Transverse colon (tissue), 4 donors: ENCODE measurements at regions not wholly inside any gene's neighbourhood (a gene's known extent, or its start where the extent isn't known, plus 50 kb on each side); places are given as distances from the start of the nearest gene placed in this dataset.

Experiments
- EP300 ChIP-seq: sonication (generic); formaldehyde crosslinking; IDR thresholded peaks from one replicate; pipeline ENCODE4 v1.6.1; 2017; ENCODE audit warnings: antibody characterized with exemption, low read depth
- POLR2A ChIP-seq: fragments of 450-650 bp; IDR thresholded peaks from one replicate; pipeline ENCODE4 v1.6.1; 2016; ENCODE audit warnings: antibody characterized with exemption, mild to moderate bottlenecking, moderate library complexity
- POLR2AphosphoS5 ChIP-seq, 3 donors: sonication (generic); formaldehyde crosslinking; IDR thresholded peaks; one replicate each; pipeline ENCODE4 v1.6.1; 2016; ENCODE audit warnings: antibody characterized with exemption in 3 of 3
- TF ChIP-seq, protein P1 (sequence below), 5 experiments: fragments of 200-600 bp in 3 of 5; fragments of 450-650 bp in 2 of 5; sonication (generic) in 3 of 5; IDR thresholded peaks; 1 replicate in 2 of 5; 2 replicates in 3 of 5; pipeline ENCODE4 v1.5.1; 2016 to 2017; ENCODE audit warnings: antibody characterized with exemption in 5 of 5, inconsistent platforms in 3 of 5, mild to moderate bottlenecking in 2 of 5, moderate library complexity in 1 of 5

DNA sequence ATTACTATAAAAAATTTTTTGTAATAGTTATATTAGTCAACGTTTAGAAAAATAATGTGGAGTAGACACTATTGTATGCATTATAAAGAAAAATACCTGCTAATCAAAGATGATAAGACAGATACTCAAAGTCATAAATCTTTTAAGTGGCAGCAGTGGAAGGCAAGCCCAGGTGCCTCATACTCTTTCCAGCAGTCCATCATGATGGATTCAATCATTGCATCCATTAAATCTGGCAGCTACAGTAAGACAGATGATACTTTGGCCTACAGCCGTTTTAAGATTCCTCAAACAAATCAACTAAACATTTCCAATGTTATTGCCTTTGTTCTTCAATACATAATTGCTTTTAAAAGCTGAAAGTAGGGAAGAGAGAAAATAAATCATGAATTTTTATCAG, 1392.9 kb upstream of the NUDT12 start:
- TF ChIP-seq, protein P1, sequence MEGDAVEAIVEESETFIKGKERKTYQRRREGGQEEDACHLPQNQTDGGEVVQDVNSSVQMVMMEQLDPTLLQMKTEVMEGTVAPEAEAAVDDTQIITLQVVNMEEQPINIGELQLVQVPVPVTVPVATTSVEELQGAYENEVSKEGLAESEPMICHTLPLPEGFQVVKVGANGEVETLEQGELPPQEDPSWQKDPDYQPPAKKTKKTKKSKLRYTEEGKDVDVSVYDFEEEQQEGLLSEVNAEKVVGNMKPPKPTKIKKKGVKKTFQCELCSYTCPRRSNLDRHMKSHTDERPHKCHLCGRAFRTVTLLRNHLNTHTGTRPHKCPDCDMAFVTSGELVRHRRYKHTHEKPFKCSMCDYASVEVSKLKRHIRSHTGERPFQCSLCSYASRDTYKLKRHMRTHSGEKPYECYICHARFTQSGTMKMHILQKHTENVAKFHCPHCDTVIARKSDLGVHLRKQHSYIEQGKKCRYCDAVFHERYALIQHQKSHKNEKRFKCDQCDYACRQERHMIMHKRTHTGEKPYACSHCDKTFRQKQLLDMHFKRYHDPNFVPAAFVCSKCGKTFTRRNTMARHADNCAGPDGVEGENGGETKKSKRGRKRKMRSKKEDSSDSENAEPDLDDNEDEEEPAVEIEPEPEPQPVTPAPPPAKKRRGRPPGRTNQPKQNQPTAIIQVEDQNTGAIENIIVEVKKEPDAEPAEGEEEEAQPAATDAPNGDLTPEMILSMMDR (IDR thresholded peaks at IDR 0.05): no peak
- TF ChIP-seq POLR2A: no peak
- no peak for TF ChIP-seq POLR2AphosphoS5 (IDR thresholded peaks at IDR 0.05)
- no peak for TF ChIP-seq EP300
